ENCODE measurements at regions not wholly inside any gene's neighbourhood (a gene's known extent, or its start where the extent isn't known, plus 50 kb on each side); places are given as distances from the start of the nearest gene placed in this dataset.
A peak's percentile ranks its signal among the peaks of the same experiment; 100 is the strongest.

GRCh38 chr2:8571792-8572499 lies 109.9 kb upstream of the ID2 start:
- H3K9ac ChIP-seq (ENCODE audit: extremely low read depth, low read length, poor library complexity, severe bottlenecking): no peak overlapping the region
- Mint-ChIP-seq H3K36me3 (ENCODE audit: low read depth) (no peaks in the 10 kb centered on the region), H3K27me3 (ENCODE audit: insufficient read depth) (no peaks in the 10 kb centered on the region), H3K9me3 (no peaks in the 10 kb centered on the region), H3K4me3 (no peak overlapping the region), H3K27ac (no peak overlapping the region), H3K4me1 (peaks cover 27% of the 10 kb centered on the region)
- H3K27me3 ChIP-seq (ENCODE audit: control insufficient read depth, insufficient read depth, low read length, poor library complexity, severe bottlenecking): no peaks in the 10 kb centered on the region
- no peak overlapping the region for H3K4me3 ChIP-seq (ENCODE audit: low read length)
- H3K27ac ChIP-seq (ENCODE audit: low read depth, low read length): no peak overlapping the region
- peak; percentile 38 for DNase-seq
- WGBS, 2 experiments (ENCODE audit: insufficient coverage in 1 of 2, insufficient read length in 1 of 2): 68 to 85% methylated on average over 6 to 10 of the region's 10 CpGs
- no peak for TF ChIP-seq CTCF (conservative IDR thresholded peaks at IDR 0.05)
- H3K4me1 ChIP-seq (ENCODE audit: control insufficient read depth, insufficient read depth, low read length): no peaks in the 10 kb centered on the region
- H3K9me3 ChIP-seq (ENCODE audit: control insufficient read depth, low read length): no peaks in the 10 kb centered on the region
- no peaks in the 10 kb centered on the region for H3K36me3 ChIP-seq (ENCODE audit: control insufficient read depth, insufficient read depth, low read length)

- Histone ChIP-seq H3K9me3 (ENCODE audit: control insufficient read depth, low read length) (no peaks in the 10 kb centered on the region), H3K4me1 (ENCODE audit: control insufficient read depth, insufficient read depth, low read length) (no peaks in the 10 kb centered on the region), H3K36me3 (ENCODE audit: control insufficient read depth, insufficient read depth, low read length) (no peaks in the 10 kb centered on the region), H3K27me3 (ENCODE audit: control insufficient read depth, insufficient read depth, low read length, poor library complexity, severe bottlenecking) (no peaks in the 10 kb centered on the region), H3K9ac (ENCODE audit: extremely low read depth, low read length, poor library complexity, severe bottlenecking) (no peak overlapping the region), H3K27ac (ENCODE audit: low read depth, low read length) (no peak overlapping the region), H3K4me3 (ENCODE audit: low read length) (no peak overlapping the region)
- WGBS, 2 experiments (ENCODE audit: insufficient coverage in 1 of 2, insufficient read length in 1 of 2): 91 to 96% methylated on average over 12 of the region's 12 CpGs
- no peaks in the 10 kb centered on the region for H3K36me3 Mint-ChIP-seq (ENCODE audit: low read depth)
- no peaks in the 10 kb centered on the region for H3K27me3 Mint-ChIP-seq (ENCODE audit: insufficient read depth)
- H3K4me3 Mint-ChIP-seq: no peak overlapping the region
- H3K4me1 Mint-ChIP-seq: peaks cover 27% of the 10 kb centered on the region
- no peaks in the 10 kb centered on the region for H3K9me3 Mint-ChIP-seq
- TF ChIP-seq CTCF (conservative IDR thresholded peaks at IDR 0.05): no peak
- peak overlapping the region; percentile 64 for H3K27ac Mint-ChIP-seq
- no peak for DNase-seq
Measured at GRCh38 chr2:8572712-8573233, 109.1 kb upstream of the ID2 start.

GRCh38 chr2:8573234-8573941 lies 108.5 kb upstream of the ID2 start:
- Histone ChIP-seq H3K27ac (ENCODE audit: low read depth, low read length) (no peak overlapping the region), H3K4me1 (ENCODE audit: control insufficient read depth, insufficient read depth, low read length) (no peaks in the 10 kb centered on the region), H3K9me3 (ENCODE audit: control insufficient read depth, low read length) (no peaks in the 10 kb centered on the region), H3K36me3 (ENCODE audit: control insufficient read depth, insufficient read depth, low read length) (no peaks in the 10 kb centered on the region), H3K27me3 (ENCODE audit: control insufficient read depth, insufficient read depth, low read length, poor library complexity, severe bottlenecking) (no peaks in the 10 kb centered on the region), H3K4me3 (ENCODE audit: low read length) (no peak overlapping the region), H3K9ac (ENCODE audit: extremely low read depth, low read length, poor library complexity, severe bottlenecking) (no peak overlapping the region)
- no peak overlapping the region for H3K4me3 Mint-ChIP-seq
- H3K27me3 Mint-ChIP-seq (ENCODE audit: insufficient read depth): no peaks in the 10 kb centered on the region
- WGBS, 2 experiments (ENCODE audit: insufficient coverage in 1 of 2, insufficient read length in 1 of 2): 91 to 97% methylated on average over 12 to 22 of the region's 22 CpGs
- H3K9me3 Mint-ChIP-seq: no peaks in the 10 kb centered on the region
- peak overlapping the region; percentile 64 for H3K27ac Mint-ChIP-seq
- peaks cover 27% of the 10 kb centered on the region for H3K4me1 Mint-ChIP-seq
- no peaks in the 10 kb centered on the region for H3K36me3 Mint-ChIP-seq (ENCODE audit: low read depth)
- DNase-seq: no peak
- TF ChIP-seq CTCF (conservative IDR thresholded peaks at IDR 0.05): no peak

Data from endodermal cell (in vitro differentiated cells).